Trophoblast cell (in vitro differentiated cells and primary cell): ENCODE measurements at regions not wholly inside any gene's neighbourhood (a gene's known extent, or its start where the extent isn't known, plus 50 kb on each side); places are given as distances from the start of the nearest gene placed in this dataset.

ENCODE experiments used
- DNase-seq, 2 donors: peaks; one replicate each; pipeline ENCODE4 v3.0.0-alpha.2; 2016
- H2AFZ ChIP-seq: 2 replicates; pipeline ENCODE4 v1.6.1; 2013; ENCODE audit warnings: low read length, moderate library complexity, mild to moderate bottlenecking; ENCODE audit not compliant: insufficient read depth, poor library complexity
- H2AK5ac ChIP-seq: 2 replicates; pipeline ENCODE4 v1.6.1; 2013; ENCODE audit warnings: mild to moderate bottlenecking, low read length
- H2BK120ac ChIP-seq: 2 replicates; pipeline ENCODE4 v1.6.1; 2013; ENCODE audit warnings: low read length, mild to moderate bottlenecking, moderate library complexity; ENCODE audit not compliant: insufficient read depth, poor library complexity
- H2BK12ac ChIP-seq: 2 replicates; pipeline ENCODE4 v1.6.1; 2013; ENCODE audit warnings: mild to moderate bottlenecking, low read length, moderate library complexity
- H2BK5ac ChIP-seq: 2 replicates; pipeline ENCODE4 v1.6.1; 2013; ENCODE audit warnings: low read length, low read depth, moderate library complexity, mild to moderate bottlenecking; ENCODE audit not compliant: poor library complexity
- H3K14ac ChIP-seq: 2 replicates; pipeline ENCODE4 v1.6.1; 2013; ENCODE audit warnings: mild to moderate bottlenecking, low read length
- H3K18ac ChIP-seq: 2 replicates; pipeline ENCODE4 v1.6.1; 2013; ENCODE audit warnings: mild to moderate bottlenecking, low read length
- H3K23ac ChIP-seq: 2 replicates; pipeline ENCODE4 v1.6.1; 2013; ENCODE audit warnings: low read length
- H3K27ac ChIP-seq: 2 replicates; pipeline ENCODE4 v1.5.1; 2013; ENCODE audit warnings: low read depth, mild to moderate bottlenecking, inconsistent platforms, low read length, moderate library complexity
- H3K27me3 ChIP-seq: 2 replicates; pipeline ENCODE4 v1.6.1; 2013; ENCODE audit warnings: inconsistent platforms, mild to moderate bottlenecking, low read length, moderate library complexity; ENCODE audit not compliant: insufficient read depth
- H3K36me3 ChIP-seq, 2 experiments: 1 replicate in 1 of 2; 2 replicates in 1 of 2; pipeline ENCODE4 v1.6.1; 2013; ENCODE audit warnings: low read length in 2 of 2, mild to moderate bottlenecking in 2 of 2, moderate library complexity in 1 of 2; ENCODE audit not compliant: insufficient read depth in 2 of 2, control insufficient read depth in 1 of 2
- H3K4ac ChIP-seq: 2 replicates; pipeline ENCODE4 v1.6.1; 2013; ENCODE audit warnings: low read depth, mild to moderate bottlenecking, low read length, moderate library complexity
- H3K4me1 ChIP-seq, 2 experiments: 1 replicate in 1 of 2; 2 replicates in 1 of 2; pipeline ENCODE4 v1.6.1; 2013; ENCODE audit warnings: low read length in 2 of 2, mild to moderate bottlenecking in 2 of 2, moderate library complexity in 1 of 2; ENCODE audit not compliant: insufficient read depth in 2 of 2, control insufficient read depth in 1 of 2
- H3K4me2 ChIP-seq: 2 replicates; pipeline ENCODE4 v1.6.1; 2013; ENCODE audit warnings: inconsistent platforms, mild to moderate bottlenecking, low read length, moderate library complexity
- H3K4me3 ChIP-seq: 2 replicates; pipeline ENCODE4 v1.5.1; 2013; ENCODE audit warnings: mild to moderate bottlenecking, low read depth, low read length, inconsistent platforms
- H3K79me1 ChIP-seq: one replicate; pipeline ENCODE4 v1.6.1; 2013; ENCODE audit warnings: low read length
- H3K79me2 ChIP-seq: 2 replicates; pipeline ENCODE4 v1.6.1; 2013; ENCODE audit warnings: low read length, mild to moderate bottlenecking; ENCODE audit not compliant: control insufficient read depth, insufficient read depth, poor library complexity
- H3K9ac ChIP-seq: 2 replicates; pipeline ENCODE4 v1.6.1; 2013; ENCODE audit warnings: mild to moderate bottlenecking, low read length
- H3K9me3 ChIP-seq: 2 replicates; pipeline ENCODE4 v1.6.1; 2013; ENCODE audit warnings: low read depth, mild to moderate bottlenecking, control low read depth, inconsistent platforms, low read length; ENCODE audit not compliant: insufficient read depth
- H4K12ac ChIP-seq: 2 replicates; pipeline ENCODE4 v1.6.1; 2013; ENCODE audit warnings: low read depth, mild to moderate bottlenecking, low read length, moderate library complexity
- H4K8ac ChIP-seq: 2 replicates; pipeline ENCODE4 v1.6.1; 2013; ENCODE audit warnings: low read depth, mild to moderate bottlenecking, low read length, moderate library complexity
- H4K91ac ChIP-seq: one replicate; pipeline ENCODE4 v1.6.1; 2013; ENCODE audit warnings: low read depth, mild to moderate bottlenecking, low read length, moderate library complexity
- WGBS: extraction: QIAGEN DNeasy Blood & Tissue Kit; methylation state at CpG from one replicate; pipeline ENCODE4 v1.1.7; 2013; ENCODE audit warnings: missing lambda C conversion rate; ENCODE audit not compliant: insufficient read length, insufficient coverage; ENCODE audit errors: extremely low coverage; 5-methylcytosine and 5-hydroxymethylcytosine counted together

DNA sequence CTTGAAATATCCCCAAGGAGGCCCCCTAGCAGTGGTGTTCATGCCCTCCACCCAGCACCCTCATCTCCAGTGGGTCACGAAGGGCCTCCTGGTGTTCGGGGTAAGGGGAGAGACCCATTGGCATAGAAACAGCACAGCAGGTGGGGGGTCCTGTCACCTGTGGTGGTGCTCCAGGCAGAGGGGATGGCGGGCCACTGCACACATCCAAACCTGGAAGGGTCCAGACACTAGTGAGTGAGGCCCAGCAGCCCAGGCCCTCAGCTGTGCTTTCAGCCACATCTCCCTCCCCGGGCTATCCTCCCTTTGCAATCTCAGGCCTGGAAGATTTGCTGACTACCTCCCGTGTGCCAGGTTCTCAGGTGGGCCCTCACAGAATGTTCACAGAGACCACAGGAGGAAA lies 59.4 kb upstream of the LYVE1 start:
- no peak overlapping the region for H3K4me3 ChIP-seq
- no peak overlapping the region for H3K14ac ChIP-seq
- H3K36me3 ChIP-seq: no peaks in the 10 kb centered on the region
- H3K4me1 ChIP-seq: peaks cover 0 to 6% of the 10 kb centered on the region in 2 experiments
- H3K27me3 ChIP-seq: no peaks in the 10 kb centered on the region
- H2BK12ac ChIP-seq: no peak overlapping the region
- H3K23ac ChIP-seq: no peak overlapping the region
- no peak overlapping the region for H3K4ac ChIP-seq
- H3K18ac ChIP-seq: no peak overlapping the region
- no peak overlapping the region for H4K8ac ChIP-seq
- H3K9ac ChIP-seq: no peak overlapping the region
- no peak overlapping the region for H2AK5ac ChIP-seq
- no CpG with 5 or more reads among the region's 5 CpGs for WGBS
- no peak for DNase-seq
- no peaks in the 10 kb centered on the region for H3K79me2 ChIP-seq
- H4K12ac ChIP-seq: no peak overlapping the region
- no peak overlapping the region for H3K4me2 ChIP-seq
- no peak overlapping the region for H2BK120ac ChIP-seq
- no peak overlapping the region for H4K91ac ChIP-seq
- no peaks in the 10 kb centered on the region for H3K79me1 ChIP-seq
- H3K27ac ChIP-seq: no peak overlapping the region
- peaks cover 8% of the 10 kb centered on the region for H3K9me3 ChIP-seq
- H2AFZ ChIP-seq: no peak overlapping the region
- no peak overlapping the region for H2BK5ac ChIP-seq

- no peak for DNase-seq
- no peak overlapping the region for H2BK120ac ChIP-seq
- H2BK12ac ChIP-seq: no peak overlapping the region
- H4K91ac ChIP-seq: no peak overlapping the region
- H2AK5ac ChIP-seq: no peak overlapping the region
- no peaks in the 10 kb centered on the region for H3K79me2 ChIP-seq
- peaks cover 8% of the 10 kb centered on the region for H3K9me3 ChIP-seq
- no peak overlapping the region for H2BK5ac ChIP-seq
- H3K4me3 ChIP-seq: no peak overlapping the region
- H3K4me2 ChIP-seq: no peak overlapping the region
- no peak overlapping the region for H3K23ac ChIP-seq
- no peak overlapping the region for H4K8ac ChIP-seq
- H3K14ac ChIP-seq: no peak overlapping the region
- H3K27ac ChIP-seq: no peak overlapping the region
- H3K4me1 ChIP-seq: peaks cover 0 to 6% of the 10 kb centered on the region in 2 experiments
- no peak overlapping the region for H4K12ac ChIP-seq
- H3K18ac ChIP-seq: no peak overlapping the region
- H3K27me3 ChIP-seq: no peaks in the 10 kb centered on the region
- no peak overlapping the region for H2AFZ ChIP-seq
- WGBS: no CpG with 5 or more reads among the region's 7 CpGs
- H3K36me3 ChIP-seq: no peaks in the 10 kb centered on the region
- no peak overlapping the region for H3K9ac ChIP-seq
- no peaks in the 10 kb centered on the region for H3K79me1 ChIP-seq
- H3K4ac ChIP-seq: no peak overlapping the region
Observed at GRCh38 chr11:10627291-10627690, 58.8 kb upstream of the LYVE1 start.

DNA sequence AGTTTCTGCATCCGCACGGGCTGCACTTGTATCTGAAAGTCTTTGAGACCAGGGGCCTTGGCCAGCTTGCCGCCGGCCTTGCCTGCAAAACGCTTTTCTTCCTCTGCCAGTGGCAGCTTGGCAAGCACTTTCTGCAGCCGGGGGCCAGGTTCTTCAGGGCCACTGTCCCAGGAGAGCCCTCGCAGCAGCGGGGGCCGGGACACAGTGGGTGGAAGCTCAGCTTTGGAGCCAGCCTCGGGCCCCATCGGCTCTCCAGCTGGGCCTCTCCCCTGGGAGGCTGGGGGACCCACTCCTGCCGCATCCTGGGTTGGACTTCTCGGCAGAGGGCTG lies 57.5 kb upstream of the LYVE1 start:
- H3K9ac ChIP-seq: no peak overlapping the region
- no peak overlapping the region for H2BK5ac ChIP-seq
- WGBS: no CpG with 5 or more reads among the region's 13 CpGs
- H3K23ac ChIP-seq: no peak overlapping the region
- DNase-seq: no peak
- H2AFZ ChIP-seq: no peak overlapping the region
- H3K4me1 ChIP-seq: peaks cover 0 to 1% of the 10 kb centered on the region in 2 experiments
- H2AK5ac ChIP-seq: no peak overlapping the region
- H3K27me3 ChIP-seq: no peaks in the 10 kb centered on the region
- H3K14ac ChIP-seq: no peak overlapping the region
- H2BK120ac ChIP-seq: no peak overlapping the region
- no peak overlapping the region for H3K27ac ChIP-seq
- H3K79me2 ChIP-seq: no peaks in the 10 kb centered on the region
- peaks cover 8% of the 10 kb centered on the region for H3K9me3 ChIP-seq
- H4K8ac ChIP-seq: no peak overlapping the region
- H3K4me2 ChIP-seq: no peak overlapping the region
- no peak overlapping the region for H3K18ac ChIP-seq
- no peaks in the 10 kb centered on the region for H3K79me1 ChIP-seq
- no peak overlapping the region for H4K12ac ChIP-seq
- no peak overlapping the region for H3K4ac ChIP-seq
- H3K4me3 ChIP-seq: no peak overlapping the region
- H3K36me3 ChIP-seq: no peaks in the 10 kb centered on the region
- H2BK12ac ChIP-seq: no peak overlapping the region
- H4K91ac ChIP-seq: no peak overlapping the region

DNA sequence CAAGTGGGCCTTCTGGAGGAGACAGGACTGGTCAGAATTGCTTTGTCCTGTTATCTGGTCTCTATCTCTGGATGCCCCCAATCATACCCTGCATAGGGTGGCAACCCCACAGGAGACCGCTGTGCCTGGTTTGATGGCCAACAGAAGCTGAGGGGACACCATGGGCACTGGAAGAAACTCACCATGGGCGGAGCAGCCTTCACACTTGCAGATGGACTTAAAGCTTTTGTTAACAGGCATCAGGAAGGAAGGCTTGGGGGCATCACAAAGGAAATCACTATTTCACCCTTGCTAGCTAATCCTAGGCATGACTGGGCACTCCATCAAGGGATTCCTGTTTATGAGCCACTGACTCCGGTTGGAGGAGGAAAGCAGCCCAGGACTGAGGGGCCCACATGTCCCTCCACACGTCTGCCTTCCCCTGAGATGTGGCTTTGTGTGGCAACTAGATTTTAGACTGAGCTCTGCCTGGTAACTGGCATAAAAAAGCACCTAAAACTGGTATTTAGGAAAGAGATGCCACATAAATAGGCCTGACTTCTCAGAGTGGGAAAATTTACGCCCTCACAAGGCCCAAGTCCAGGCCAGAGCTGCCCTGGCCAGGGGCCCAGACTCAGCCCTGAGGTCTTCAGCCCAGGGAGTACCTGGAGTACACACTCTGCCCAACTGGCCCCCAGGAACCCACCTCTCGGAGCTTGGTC lies 57.0 kb upstream of the LYVE1 start:
- Histone ChIP-seq H3K4me3 (no peak overlapping the region), H3K4me1 (peaks cover 0 to 1% of the 10 kb centered on the region in 2 experiments), H3K9me3 (peaks cover 8% of the 10 kb centered on the region), H4K8ac (no peak overlapping the region), H2AFZ (no peak overlapping the region), H4K91ac (peak overlapping the region; percentile 3), H2BK120ac (no peak overlapping the region), H3K23ac (no peak overlapping the region), H3K79me1 (no peaks in the 10 kb centered on the region), H3K79me2 (no peaks in the 10 kb centered on the region), H2AK5ac (no peak overlapping the region), H3K4ac (no peak overlapping the region), H3K14ac (no peak overlapping the region), H3K27ac (no peak overlapping the region), H2BK5ac (no peak overlapping the region), H3K9ac (no peak overlapping the region), H3K27me3 (no peaks in the 10 kb centered on the region), H4K12ac (no peak overlapping the region), H3K4me2 (no peak overlapping the region), H3K18ac (no peak overlapping the region), H3K36me3 (no peaks in the 10 kb centered on the region), H2BK12ac (no peak overlapping the region)
- DNase-seq: no peak
- no CpG with 5 or more reads among the region's 6 CpGs for WGBS
